C1 segment of cervical spinal cord (tissue), 14 donors: ENCODE measurements at regions not wholly inside any gene's neighbourhood (a gene's known extent, or its start where the extent isn't known, plus 50 kb on each side); places are given as distances from the start of the nearest gene placed in this dataset.

Source experiments
- DNase-seq, 14 donors: peaks; one replicate each; lab custom pipeline; 2025; lab: John Stamatoyannopoulos, UW

GRCh38 chr4:13054420-13054970 is 429.6 kb downstream of the RAB28 start:
- DNase-seq: no peak

GRCh38 chr4:13047591-13047990 is 436.5 kb downstream of the RAB28 start:
- no peak for DNase-seq

- no peak for DNase-seq
Observed at GRCh38 chr4:13036841-13037240, 447.3 kb downstream of the RAB28 start.

GRCh38 chr4:13032936-13033335 is 451.2 kb downstream of the RAB28 start:
- no peak for DNase-seq

GRCh38 chr4:13024147-13025105 is 459.7 kb downstream of the RAB28 start:
- DNase-seq: no peak

GRCh38 chr4:13007802-13008470 is 476.2 kb downstream of the RAB28 start:
- no peak for DNase-seq

- DNase-seq: no peak
Observed at GRCh38 chr4:12993923-12994322, 490.2 kb downstream of the RAB28 start.

GRCh38 chr4:12987284-12987683 is 496.9 kb downstream of the RAB28 start:
- no peak for DNase-seq

GRCh38 chr4:12979797-12980196 is 504.3 kb downstream of the RAB28 start:
- no peak for DNase-seq

GRCh38 chr4:12978310-12978709 is 505.8 kb downstream of the RAB28 start:
- no peak for DNase-seq

GRCh38 chr4:12975511-12975910 is 508.6 kb downstream of the RAB28 start:
- DNase-seq: no peak

- DNase-seq: no peak
Observed at GRCh38 chr4:12973522-12973921, 510.6 kb downstream of the RAB28 start.

GRCh38 chr4:12968345-12968744 is 515.8 kb downstream of the RAB28 start:
- DNase-seq: no peak

GRCh38 chr4:12966726-12967125 is 517.4 kb downstream of the RAB28 start:
- DNase-seq: no peak

- DNase-seq: no peak
Observed at GRCh38 chr4:12965334-12965733, 518.8 kb downstream of the RAB28 start.

- no peak for DNase-seq
Observed at GRCh38 chr4:12963912-12964311, 520.2 kb downstream of the RAB28 start.

GRCh38 chr4:12963291-12963690 is 520.8 kb downstream of the RAB28 start:
- DNase-seq: no peak

- no peak for DNase-seq
Observed at GRCh38 chr4:12961713-12962112, 522.4 kb downstream of the RAB28 start.

- DNase-seq: no peak
Observed at GRCh38 chr4:12958436-12958835, 525.7 kb downstream of the RAB28 start.

- DNase-seq: no peak
Observed at GRCh38 chr4:12957108-12957507, 527.0 kb downstream of the RAB28 start.

- DNase-seq: no peak
Observed at GRCh38 chr4:12956026-12956425, 528.1 kb downstream of the RAB28 start.

GRCh38 chr4:12949719-12950490 is 534.2 kb downstream of the RAB28 start:
- no peak for DNase-seq
